ENCODE measurements at regions not wholly inside any gene's neighbourhood (a gene's known extent, or its start where the extent isn't known, plus 50 kb on each side); places are given as distances from the start of the nearest gene placed in this dataset.

GRCh38 chr5:153030755-153031725 is 459.4 kb upstream of the GRIA1 start:
- DNase-seq = no peak

- DNase-seq = no peak
Measured at GRCh38 chr5:153039501-153039900, 451.0 kb upstream of the GRIA1 start.

GRCh38 chr5:153043886-153044285 is 446.6 kb upstream of the GRIA1 start:
- no peak for DNase-seq

- DNase-seq = no peak
Measured at GRCh38 chr5:153050496-153051179, 439.8 kb upstream of the GRIA1 start.

GRCh38 chr5:153066281-153066680 is 424.2 kb upstream of the GRIA1 start:
- no peak for DNase-seq

- no peak for DNase-seq
Measured at GRCh38 chr5:153067869-153068268, 422.6 kb upstream of the GRIA1 start.

GRCh38 chr5:153079396-153079795 is 411.1 kb upstream of the GRIA1 start:
- DNase-seq = no peak

GRCh38 chr5:153080940-153081339 is 409.5 kb upstream of the GRIA1 start:
- DNase-seq = no peak

GRCh38 chr5:153081385-153081784 is 409.1 kb upstream of the GRIA1 start:
- no peak for DNase-seq

- no peak for DNase-seq
Measured at GRCh38 chr5:153084511-153084910, 406.0 kb upstream of the GRIA1 start.

- DNase-seq = peak; percentile 14
Measured at GRCh38 chr5:153086486-153086885, 404.0 kb upstream of the GRIA1 start.

GRCh38 chr5:153088538-153088937 is 401.9 kb upstream of the GRIA1 start:
- DNase-seq = no peak

GRCh38 chr5:153094333-153094732 is 396.1 kb upstream of the GRIA1 start:
- no peak for DNase-seq

GRCh38 chr5:153096381-153096780 is 394.1 kb upstream of the GRIA1 start:
- no peak for DNase-seq

GRCh38 chr5:153099328-153099727 is 391.1 kb upstream of the GRIA1 start:
- no peak for DNase-seq

GRCh38 chr5:153101235-153102180 is 389.0 kb upstream of the GRIA1 start:
- no peak for DNase-seq

GRCh38 chr5:153116916-153117315 is 373.6 kb upstream of the GRIA1 start:
- DNase-seq = no peak

GRCh38 chr5:153118018-153118417 is 372.5 kb upstream of the GRIA1 start:
- no peak for DNase-seq

- peak; percentile 90 for DNase-seq
Measured at GRCh38 chr5:153122403-153122802, 368.1 kb upstream of the GRIA1 start.

GRCh38 chr5:153130296-153130695 is 360.2 kb upstream of the GRIA1 start:
- peak; percentile 42 for DNase-seq

- no peak for DNase-seq
Measured at GRCh38 chr5:153135411-153135810, 355.1 kb upstream of the GRIA1 start.

GRCh38 chr5:153136910-153137614 is 353.4 kb upstream of the GRIA1 start:
- DNase-seq = no peak
